A673 (cell line): ENCODE measurements at regions not wholly inside any gene's neighbourhood (a gene's known extent, or its start where the extent isn't known, plus 50 kb on each side); places are given as distances from the start of the nearest gene placed in this dataset.

ENCODE experiments used
- CTCF ChIP-seq: fragments of 300-800, 200-600 bp; sonication (generic); conservative IDR thresholded peaks from 2 replicates; pipeline ENCODE4 v1.5.1; 2017; ENCODE audit warnings: low read depth, mild to moderate bottlenecking, antibody characterized with exemption, low read length, moderate library complexity, mixed read lengths
- EZH2 ChIP-seq: fragments of 200-600 bp; sonication (generic); IDR thresholded peaks from 2 replicates; pipeline ENCODE4 v1.6.1; 2017; ENCODE audit warnings: borderline replicate concordance, low read depth, mild to moderate bottlenecking, mixed read lengths, antibody characterized with exemption, low read length; ENCODE audit not compliant: poor library complexity, severe bottlenecking

GRCh38 chr10:9786101-9786500 is 1231.6 kb upstream of the CELF2 start:
- TF ChIP-seq CTCF = no peak
- TF ChIP-seq EZH2 = no peak
